CD4-positive, alpha-beta T cell (primary cell): ENCODE measurements at regions not wholly inside any gene's neighbourhood (a gene's known extent, or its start where the extent isn't known, plus 50 kb on each side); places are given as distances from the start of the nearest gene placed in this dataset.
A peak's percentile ranks its signal among the peaks of the same experiment; 100 is the strongest.
"Not testable (repeated sequence)": the region's sequence is repeated elsewhere in the genome, so short reads cannot be mapped to it uniquely, and the experiment has no call there.

Source experiments
- ATAC-seq: fragments of 200-7000 bp; cut with Tn5 transposase; one replicate; pipeline ENCODE4 v1.10.0; 2022; ENCODE audit warnings: mild to moderate bottlenecking; ENCODE audit not compliant: poor library complexity
- CTCF ChIA-PET: fragments of 350-600 bp; sonication (Branson Sonifier 250); formaldehyde crosslinking; loops from one replicate; lab custom pipeline; 2021; ENCODE audit warnings: antibody characterized with exemption, inconsistent platforms; lab: Charles Lee
- POLR2A ChIA-PET: fragments of 350-600 bp; sonication (Branson Sonifier 250); formaldehyde crosslinking; loops from one replicate; lab custom pipeline; 2021; ENCODE audit warnings: antibody characterized with exemption, inconsistent platforms; lab: Charles Lee
- DNase-seq, 14 experiments: peaks; one replicate each; pipeline ENCODE4 v3.0.0-alpha.2; 2013 to 2020; ENCODE audit warnings: mixed read lengths in 2 of 14
- H3K27ac ChIP-seq, 2 donors: one replicate each; pipeline versions ENCODE4 v1.5.1 to v1.7.0; 2013; ENCODE audit warnings: low read length in 2 of 2, low read depth in 1 of 2, mild to moderate bottlenecking in 1 of 2
- H3K27me3 ChIP-seq, 2 experiments: 1 replicate in 1 of 2; 2 replicates in 1 of 2; pipeline versions ENCODE4 v1.6.1 to v1.7.0; 2013; ENCODE audit warnings: low read length in 2 of 2, control low read depth in 1 of 2, mild to moderate bottlenecking in 1 of 2, moderate library complexity in 1 of 2; ENCODE audit not compliant: insufficient read depth in 2 of 2, control insufficient read depth in 1 of 2
- H3K36me3 ChIP-seq: one replicate; pipeline ENCODE4 v1.6.1; 2013; ENCODE audit warnings: low read length, control low read depth; ENCODE audit not compliant: insufficient read depth
- H3K4me1 ChIP-seq: one replicate; pipeline ENCODE4 v1.6.1; 2013; ENCODE audit warnings: low read length, control low read depth; ENCODE audit not compliant: insufficient read depth
- H3K4me3 ChIP-seq: one replicate; pipeline ENCODE4 v1.5.1; 2013; ENCODE audit warnings: mild to moderate bottlenecking, low read length, moderate library complexity
- H3K9me3 ChIP-seq, 2 experiments: 1 replicate in 1 of 2; 2 replicates in 1 of 2; pipeline versions ENCODE4 v1.6.1 to v1.7.0; 2013; ENCODE audit warnings: low read length in 2 of 2, mild to moderate bottlenecking in 2 of 2, control low read depth in 1 of 2, moderate library complexity in 1 of 2; ENCODE audit not compliant: control insufficient read depth in 1 of 2, insufficient read depth in 1 of 2
- H3K27ac Mint-ChIP-seq: one replicate; pipeline ENCODE4 v1.8.0; 2020; ENCODE audit warnings: mixed read lengths
- H3K27me3 Mint-ChIP-seq: one replicate; pipeline ENCODE4 v1.8.0; 2021; ENCODE audit warnings: mixed read lengths
- H3K36me3 Mint-ChIP-seq: one replicate; pipeline ENCODE4 v1.8.0; 2021; ENCODE audit warnings: low read depth, mixed read lengths
- H3K4me1 Mint-ChIP-seq: one replicate; pipeline ENCODE4 v1.8.0; 2021; ENCODE audit warnings: low read depth, mixed read lengths
- H3K4me3 Mint-ChIP-seq: one replicate; pipeline ENCODE4 v1.8.0; 2020; ENCODE audit warnings: mild to moderate bottlenecking, mixed read lengths
- H3K9me3 Mint-ChIP-seq: one replicate; pipeline ENCODE4 v1.8.0; 2020; ENCODE audit warnings: mixed read lengths
- intact Hi-C, 2 experiments: fragments of 100-400 bp; cut with DNase I in 1 of 2; cut with micrococcal nuclease in 1 of 2; formaldehyde crosslinking; loops; one replicate each; pipeline versions ENCODE4 v1.15.1 to v1.9.0; 2023 to 2025; cut with DNase I, micrococcal nuclease
- TF ChIP-seq, protein P1 (sequence below): fragments of 200-600 bp; IDR thresholded peaks from one replicate; pipeline ENCODE4 v1.8.0; 2022; ENCODE audit warnings: antibody characterized with exemption, mild to moderate bottlenecking

DNA sequence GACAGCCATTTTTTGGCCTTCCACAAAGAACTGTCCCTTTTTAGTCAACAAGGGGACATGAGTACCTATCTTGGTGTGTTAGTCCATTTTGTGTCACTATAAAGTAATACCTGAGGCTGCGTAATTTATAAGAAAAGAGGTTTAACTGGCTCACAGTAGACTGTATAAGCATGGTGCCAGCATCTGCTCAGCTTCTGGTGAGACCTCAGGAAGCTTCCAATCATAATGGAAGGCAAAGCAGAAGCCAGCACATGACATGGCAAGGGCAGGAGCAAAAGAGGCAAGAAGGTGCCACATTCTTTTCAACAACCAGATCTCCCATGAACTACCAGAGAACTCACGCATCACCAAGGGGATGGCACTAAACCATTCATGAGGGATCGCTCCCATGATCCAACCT lies 66.1 kb upstream of the VGLL4 start:
- TF ChIP-seq, protein P1, sequence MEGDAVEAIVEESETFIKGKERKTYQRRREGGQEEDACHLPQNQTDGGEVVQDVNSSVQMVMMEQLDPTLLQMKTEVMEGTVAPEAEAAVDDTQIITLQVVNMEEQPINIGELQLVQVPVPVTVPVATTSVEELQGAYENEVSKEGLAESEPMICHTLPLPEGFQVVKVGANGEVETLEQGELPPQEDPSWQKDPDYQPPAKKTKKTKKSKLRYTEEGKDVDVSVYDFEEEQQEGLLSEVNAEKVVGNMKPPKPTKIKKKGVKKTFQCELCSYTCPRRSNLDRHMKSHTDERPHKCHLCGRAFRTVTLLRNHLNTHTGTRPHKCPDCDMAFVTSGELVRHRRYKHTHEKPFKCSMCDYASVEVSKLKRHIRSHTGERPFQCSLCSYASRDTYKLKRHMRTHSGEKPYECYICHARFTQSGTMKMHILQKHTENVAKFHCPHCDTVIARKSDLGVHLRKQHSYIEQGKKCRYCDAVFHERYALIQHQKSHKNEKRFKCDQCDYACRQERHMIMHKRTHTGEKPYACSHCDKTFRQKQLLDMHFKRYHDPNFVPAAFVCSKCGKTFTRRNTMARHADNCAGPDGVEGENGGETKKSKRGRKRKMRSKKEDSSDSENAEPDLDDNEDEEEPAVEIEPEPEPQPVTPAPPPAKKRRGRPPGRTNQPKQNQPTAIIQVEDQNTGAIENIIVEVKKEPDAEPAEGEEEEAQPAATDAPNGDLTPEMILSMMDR: no peak
- no peaks in the 10 kb centered on the region for H3K36me3 ChIP-seq
- H3K27ac ChIP-seq: no peak overlapping the region
- Mint-ChIP-seq H3K27me3 (no peaks in the 10 kb centered on the region), H3K4me1 (peaks cover 4% of the 10 kb centered on the region), H3K36me3 (peaks cover 4% of the 10 kb centered on the region), H3K9me3 (peaks cover 7% of the 10 kb centered on the region), H3K4me3 (no peak overlapping the region), H3K27ac (no peak overlapping the region)
- ChIA-PET CTCF (no interaction called here), POLR2A (no interaction called here)
- H3K27me3 ChIP-seq: no peaks in the 10 kb centered on the region
- no peak overlapping the region for H3K4me3 ChIP-seq
- H3K9me3 ChIP-seq: peaks cover 0 to 3% of the 10 kb centered on the region in 2 experiments
- intact Hi-C loops: no loop called here
- H3K4me1 ChIP-seq: no peaks in the 10 kb centered on the region
- ATAC-seq (no peak), DNase-seq (no peak)

DNA sequence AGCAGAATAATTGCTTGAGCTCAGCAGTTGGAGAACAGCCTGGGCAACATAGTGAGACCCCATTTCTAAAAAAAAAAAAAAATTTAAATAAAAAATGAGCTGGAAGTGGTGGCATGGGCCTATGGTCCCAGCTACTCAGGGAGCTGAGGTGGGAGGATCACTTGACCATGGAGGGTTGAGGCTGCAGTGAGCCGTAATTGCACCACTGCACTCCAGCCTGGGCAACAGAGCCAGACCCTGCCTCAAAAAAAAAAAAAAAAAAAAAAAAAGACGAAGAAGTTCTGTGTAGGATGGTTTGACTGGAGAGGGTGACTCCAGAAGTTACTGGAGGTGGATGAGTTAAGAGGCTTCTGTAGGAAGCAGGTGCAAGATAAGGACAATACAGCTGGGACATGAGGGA lies 63.4 kb upstream of the VGLL4 start:
- H3K36me3 ChIP-seq, H3K4me3 ChIP-seq, DNase-seq, H3K27me3 Mint-ChIP-seq, H3K27ac ChIP-seq, H3K36me3 Mint-ChIP-seq, CTCF ChIA-PET, H3K4me3 Mint-ChIP-seq, H3K9me3 ChIP-seq, ATAC-seq, H3K9me3 Mint-ChIP-seq, H3K27ac Mint-ChIP-seq, H3K27me3 ChIP-seq, H3K4me1 Mint-ChIP-seq, H3K4me1 ChIP-seq, intact Hi-C loops: not testable (repeated sequence)
- POLR2A ChIA-PET: interaction anchor here (0.7 kb wide), 1 partner anchor 266 kb away, joined by 3 read pairs; no protein-coding TSS in a partner anchor

GRCh38 chr3:11706604-11707003 lies 62.9 kb upstream of the VGLL4 start:
- peaks cover 8% of the 10 kb centered on the region for H3K36me3 Mint-ChIP-seq
- Histone ChIP-seq H3K27me3 (no peaks in the 10 kb centered on the region), H3K4me3 (no peak overlapping the region), H3K36me3 (peaks cover 3% of the 10 kb centered on the region), H3K4me1 (no peaks in the 10 kb centered on the region), H3K27ac (no peak overlapping the region), H3K9me3 (peaks cover 0 to 3% of the 10 kb centered on the region in 2 experiments)
- H3K4me3 Mint-ChIP-seq: no peak overlapping the region
- ChIA-PET CTCF (no interaction called here), POLR2A (interaction anchor here (0.7 kb wide), 1 partner anchor 265 kb away, joined by 3 read pairs; no protein-coding TSS in a partner anchor)
- H3K4me1 Mint-ChIP-seq: peaks cover 7% of the 10 kb centered on the region
- intact Hi-C loops: no loop called here
- ATAC-seq (no peak), DNase-seq (no peak)
- TF ChIP-seq, protein P1: no peak
- H3K27me3 Mint-ChIP-seq: no peaks in the 10 kb centered on the region
- H3K27ac Mint-ChIP-seq: no peak overlapping the region
- peaks cover 7% of the 10 kb centered on the region for H3K9me3 Mint-ChIP-seq

GRCh38 chr3:11705049-11705448 lies 61.3 kb upstream of the VGLL4 start:
- H3K27ac ChIP-seq: no peak overlapping the region
- no peak for ATAC-seq
- Mint-ChIP-seq H3K27ac (no peak overlapping the region), H3K9me3 (peaks cover 3% of the 10 kb centered on the region), H3K4me3 (peak overlapping the region; percentile 68), H3K27me3 (no peaks in the 10 kb centered on the region), H3K4me1 (peaks cover 7% of the 10 kb centered on the region), H3K36me3 (peaks cover 17% of the 10 kb centered on the region)
- H3K36me3 ChIP-seq: peaks cover 9% of the 10 kb centered on the region
- H3K4me3 ChIP-seq: peak overlapping the region; percentile 21
- CTCF ChIA-PET: no interaction called here
- TF ChIP-seq, protein P1: no peak
- POLR2A ChIA-PET: interaction anchor here (1.1 kb wide), 1 partner anchor 66 kb away, joined by 4 read pairs; no protein-coding TSS in a partner anchor
- H3K9me3 ChIP-seq: peaks cover 0 to 3% of the 10 kb centered on the region in 2 experiments
- intact Hi-C loops: no loop called here
- DNase-seq: no peak
- no peaks in the 10 kb centered on the region for H3K27me3 ChIP-seq
- H3K4me1 ChIP-seq: no peaks in the 10 kb centered on the region
